ENCODE measurements at regions not wholly inside any gene's neighbourhood (a gene's known extent, or its start where the extent isn't known, plus 50 kb on each side); places are given as distances from the start of the nearest gene placed in this dataset.
"Not testable (repeated sequence)": the region's sequence is repeated elsewhere in the genome, so short reads cannot be mapped to it uniquely, and the experiment has no call there.

DNA sequence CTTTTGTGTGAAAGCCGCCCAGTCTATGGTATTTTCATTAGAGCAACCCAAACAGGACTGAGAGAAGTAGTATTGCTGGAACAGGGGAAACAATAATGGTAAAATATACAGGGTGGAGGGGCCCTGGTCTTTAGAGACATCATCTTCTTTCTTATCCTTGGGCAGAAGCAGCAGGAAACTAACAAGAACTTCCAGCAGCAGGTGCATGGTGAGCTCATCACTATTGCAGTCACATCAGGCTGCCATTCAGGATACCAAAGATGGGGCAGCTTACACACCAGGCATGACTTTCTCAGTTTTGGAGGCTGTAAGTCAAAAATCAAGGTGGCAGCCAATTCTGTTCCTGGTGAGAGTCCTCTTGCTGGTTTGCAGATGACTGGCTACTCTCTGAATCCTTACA lies 478.3 kb upstream of the RUNX1 start:
- H3K27me3 ChIP-seq (ENCODE audit: control insufficient read depth, insufficient read depth, low read length) = no peaks in the 10 kb centered on the region

DNA sequence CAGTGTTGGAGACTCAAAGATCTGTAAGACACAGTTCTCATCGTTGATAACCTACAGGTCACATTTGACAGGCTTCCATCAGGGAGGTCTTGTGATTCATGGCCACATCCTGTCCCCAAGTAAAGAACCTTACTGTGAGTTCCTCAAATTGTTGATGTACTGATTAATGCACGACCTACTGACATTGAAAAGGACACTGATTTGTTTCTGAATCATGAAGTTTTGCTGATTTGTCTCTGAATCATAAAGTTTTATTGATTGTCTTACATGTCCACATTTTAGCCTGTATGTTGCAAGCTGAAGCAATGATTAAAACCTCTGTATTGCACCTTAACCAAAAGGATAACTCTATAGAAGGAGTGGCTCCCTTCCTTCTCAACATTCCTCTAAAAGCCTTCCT lies 476.3 kb upstream of the RUNX1 start:
- no peak overlapping the region for H3K9ac ChIP-seq (ENCODE audit: low read length)
- H3K9me3 ChIP-seq (ENCODE audit: control insufficient read depth, insufficient read depth, low read depth, low read length) = no peaks in the 10 kb centered on the region
- no peak overlapping the region for H3K4me3 ChIP-seq (ENCODE audit: low read depth, low read length)
- no peak overlapping the region for H3K27ac ChIP-seq (ENCODE audit: low read depth, low read length)
- H3K4me1 ChIP-seq (ENCODE audit: control insufficient read depth, insufficient read depth, low read length) = peaks cover 6% of the 10 kb centered on the region
- H3K27me3 ChIP-seq (ENCODE audit: control insufficient read depth, insufficient read depth, low read length) = no peaks in the 10 kb centered on the region
- no peaks in the 10 kb centered on the region for H3K36me3 ChIP-seq (ENCODE audit: control insufficient read depth, insufficient read depth, low read length)

More for the DNA sequence above, 478.3 kb upstream of the RUNX1 start:
- Histone ChIP-seq H3K27ac (ENCODE audit: low read depth, low read length) (no peak overlapping the region), H3K4me1 (ENCODE audit: control insufficient read depth, insufficient read depth, low read length) (no peaks in the 10 kb centered on the region), H3K36me3 (ENCODE audit: control insufficient read depth, insufficient read depth, low read length) (no peaks in the 10 kb centered on the region), H3K9me3 (ENCODE audit: control insufficient read depth, insufficient read depth, low read depth, low read length) (no peaks in the 10 kb centered on the region), H3K9ac (ENCODE audit: low read length) (no peak overlapping the region), H3K4me3 (ENCODE audit: low read depth, low read length) (no peak overlapping the region)

DNA sequence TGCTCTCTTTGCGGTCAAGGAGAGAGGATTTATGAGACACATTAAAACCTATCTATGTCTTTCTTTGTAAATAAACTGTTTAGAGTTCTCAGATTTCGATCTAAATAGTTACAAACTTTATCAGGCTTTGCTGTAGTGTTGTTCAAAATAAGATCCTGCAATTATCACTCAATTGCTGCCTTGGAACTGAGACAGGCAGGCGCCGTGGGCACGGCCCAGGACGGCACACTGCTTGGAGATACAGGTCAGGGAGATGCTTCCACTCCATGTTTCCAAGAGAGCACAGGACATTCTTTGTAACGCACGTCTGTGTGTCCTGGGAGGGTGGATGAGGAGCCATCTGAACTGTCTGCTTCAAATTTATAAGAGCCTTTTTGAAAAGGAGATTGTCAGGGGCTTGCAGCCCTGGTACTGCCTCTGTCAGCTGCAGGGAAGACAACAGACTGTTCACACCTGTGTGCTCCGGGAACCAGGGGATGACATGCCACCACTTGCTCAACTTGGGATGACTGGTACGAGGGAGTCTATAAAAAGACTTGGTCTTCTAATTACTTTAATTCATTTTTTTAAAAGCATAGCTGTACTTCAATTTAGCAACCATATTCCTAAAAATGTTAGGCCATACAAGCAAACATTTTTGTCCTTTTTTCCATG lies 472.9 kb upstream of the RUNX1 start:
- no peaks in the 10 kb centered on the region for H3K36me3 ChIP-seq (ENCODE audit: control insufficient read depth, insufficient read depth, low read length)
- H3K4me1 ChIP-seq (ENCODE audit: control insufficient read depth, insufficient read depth, low read length) = peaks cover 14% of the 10 kb centered on the region
- H3K9ac ChIP-seq (ENCODE audit: low read length) = no peak overlapping the region
- H3K9me3 ChIP-seq (ENCODE audit: control insufficient read depth, insufficient read depth, low read depth, low read length) = no peaks in the 10 kb centered on the region
- H3K4me3 ChIP-seq (ENCODE audit: low read depth, low read length) = no peak overlapping the region
- no peak overlapping the region for H3K27ac ChIP-seq (ENCODE audit: low read depth, low read length)
- no peaks in the 10 kb centered on the region for H3K27me3 ChIP-seq (ENCODE audit: control insufficient read depth, insufficient read depth, low read length)

DNA sequence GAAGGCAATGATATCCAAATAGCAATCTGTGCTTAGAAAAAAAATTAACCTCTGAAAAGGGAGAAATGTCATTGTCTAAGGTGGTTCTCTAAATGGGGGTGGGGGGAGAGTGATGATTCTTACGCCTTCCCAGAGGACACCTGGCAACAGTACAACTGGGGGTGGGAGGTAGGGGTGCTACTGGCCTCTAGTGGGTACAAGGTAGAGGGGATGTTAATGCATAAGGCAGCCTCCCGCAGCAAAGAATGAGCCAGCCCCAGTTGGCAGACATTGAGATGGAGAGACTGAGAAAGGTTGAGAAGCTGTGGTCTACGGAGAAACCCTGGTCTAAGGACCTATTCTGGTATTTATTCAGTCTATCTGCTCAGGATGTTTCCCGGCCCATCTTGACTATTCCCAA lies 472.2 kb upstream of the RUNX1 start:
- no peaks in the 10 kb centered on the region for H3K36me3 ChIP-seq (ENCODE audit: control insufficient read depth, insufficient read depth, low read length)
- no peaks in the 10 kb centered on the region for H3K27me3 ChIP-seq (ENCODE audit: control insufficient read depth, insufficient read depth, low read length)
- H3K27ac ChIP-seq (ENCODE audit: low read depth, low read length) = no peak overlapping the region
- no peak overlapping the region for H3K9ac ChIP-seq (ENCODE audit: low read length)
- no peak overlapping the region for H3K4me3 ChIP-seq (ENCODE audit: low read depth, low read length)
- H3K4me1 ChIP-seq (ENCODE audit: control insufficient read depth, insufficient read depth, low read length) = peaks cover 14% of the 10 kb centered on the region
- H3K9me3 ChIP-seq (ENCODE audit: control insufficient read depth, insufficient read depth, low read depth, low read length) = no peaks in the 10 kb centered on the region

DNA sequence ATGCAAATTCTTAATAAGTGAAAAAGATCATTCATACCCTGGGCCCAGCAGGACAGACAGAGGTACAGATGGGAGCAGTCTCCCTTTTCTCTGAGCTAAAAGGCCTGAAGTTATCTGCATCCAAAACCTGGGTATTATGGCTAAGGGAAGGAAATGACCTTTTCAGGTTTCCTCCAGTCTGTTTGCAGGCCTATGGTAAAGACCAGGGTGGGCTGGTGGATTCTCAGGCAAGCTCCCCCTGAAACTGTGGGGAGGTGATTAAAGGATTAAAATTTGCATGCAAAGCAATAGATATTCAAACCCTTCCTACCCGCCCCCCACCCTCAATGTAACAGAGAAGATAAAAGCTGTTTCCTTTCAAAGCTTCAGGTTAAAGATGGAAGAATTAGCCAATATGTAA lies 471.8 kb upstream of the RUNX1 start:
- peaks cover 14% of the 10 kb centered on the region for H3K4me1 ChIP-seq (ENCODE audit: control insufficient read depth, insufficient read depth, low read length)
- no peaks in the 10 kb centered on the region for H3K27me3 ChIP-seq (ENCODE audit: control insufficient read depth, insufficient read depth, low read length)
- no peak overlapping the region for H3K4me3 ChIP-seq (ENCODE audit: low read depth, low read length)
- H3K9ac ChIP-seq (ENCODE audit: low read length) = no peak overlapping the region
- no peaks in the 10 kb centered on the region for H3K9me3 ChIP-seq (ENCODE audit: control insufficient read depth, insufficient read depth, low read depth, low read length)
- no peaks in the 10 kb centered on the region for H3K36me3 ChIP-seq (ENCODE audit: control insufficient read depth, insufficient read depth, low read length)
- H3K27ac ChIP-seq (ENCODE audit: low read depth, low read length) = no peak overlapping the region

DNA sequence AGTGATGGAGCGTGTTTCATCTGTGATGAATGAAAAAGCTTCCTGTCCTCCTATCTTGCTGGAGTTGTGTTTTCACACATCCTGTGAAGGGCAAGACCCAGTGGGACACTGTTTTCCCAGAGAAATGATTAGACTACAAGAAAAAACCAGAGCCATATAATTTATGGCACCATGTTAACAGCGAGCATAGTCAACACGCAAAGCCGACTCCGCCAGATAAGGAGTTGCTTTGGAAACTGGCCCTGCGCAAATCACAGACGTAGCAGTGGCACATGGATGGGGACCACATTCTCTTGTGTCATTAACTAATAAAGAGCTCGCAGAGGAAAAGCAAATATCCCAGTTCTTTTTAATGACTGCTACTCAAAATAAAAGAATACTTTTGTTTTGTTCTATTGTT lies 471.2 kb upstream of the RUNX1 start:
- no peaks in the 10 kb centered on the region for H3K27me3 ChIP-seq (ENCODE audit: control insufficient read depth, insufficient read depth, low read length)
- H3K9ac ChIP-seq (ENCODE audit: low read length) = no peak overlapping the region
- no peak overlapping the region for H3K4me3 ChIP-seq (ENCODE audit: low read depth, low read length)
- H3K4me1 ChIP-seq (ENCODE audit: control insufficient read depth, insufficient read depth, low read length) = peaks cover 14% of the 10 kb centered on the region
- no peaks in the 10 kb centered on the region for H3K36me3 ChIP-seq (ENCODE audit: control insufficient read depth, insufficient read depth, low read length)
- H3K27ac ChIP-seq (ENCODE audit: low read depth, low read length) = no peak overlapping the region
- H3K9me3 ChIP-seq (ENCODE audit: control insufficient read depth, insufficient read depth, low read depth, low read length) = no peaks in the 10 kb centered on the region

DNA sequence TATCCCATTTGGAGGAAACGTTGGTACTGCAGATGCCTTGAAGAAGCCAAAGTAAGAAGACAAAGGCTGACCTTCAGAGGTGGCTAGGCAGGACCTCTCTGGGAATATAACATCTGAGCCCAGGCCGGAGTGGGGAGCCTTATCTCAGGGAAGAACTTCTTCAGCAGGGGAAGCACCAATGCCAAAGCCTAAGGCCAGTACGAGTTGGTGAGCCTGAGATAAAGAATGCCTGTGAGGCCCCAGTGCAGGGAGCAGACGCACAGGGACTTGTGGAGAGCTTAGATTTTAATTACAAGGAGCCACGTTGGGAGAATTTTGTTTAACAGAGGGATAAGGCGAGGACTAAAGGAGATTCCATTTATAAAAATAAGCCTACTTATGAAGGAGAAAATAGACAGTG lies 468.8 kb upstream of the RUNX1 start:
- no peak overlapping the region for H3K27ac ChIP-seq (ENCODE audit: low read depth, low read length)

DNA sequence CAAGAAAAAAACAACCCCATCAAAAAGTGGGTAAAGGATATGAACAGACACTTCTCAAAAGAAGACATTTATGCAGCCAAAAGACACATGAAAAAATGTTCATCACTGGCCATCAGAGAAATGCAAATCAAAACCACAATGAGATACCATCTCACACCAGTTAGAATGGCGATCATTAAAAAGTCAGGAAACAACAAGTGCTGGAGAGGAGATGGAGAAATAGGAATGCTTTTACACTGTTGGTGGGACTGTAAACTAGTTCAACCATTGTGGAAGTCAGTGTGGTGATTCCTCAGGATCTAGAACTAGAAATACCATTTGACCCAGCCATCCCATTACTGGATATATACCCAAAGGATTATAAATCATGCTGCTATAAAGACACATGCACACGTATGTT lies 467.2 kb upstream of the RUNX1 start:
- not testable (repeated sequence) for H3K9ac ChIP-seq (ENCODE audit: low read length); H3K27me3 ChIP-seq (ENCODE audit: control insufficient read depth, insufficient read depth, low read length); H3K9me3 ChIP-seq (ENCODE audit: control insufficient read depth, insufficient read depth, low read depth, low read length); H3K36me3 ChIP-seq (ENCODE audit: control insufficient read depth, insufficient read depth, low read length); H3K27ac ChIP-seq (ENCODE audit: low read depth, low read length); H3K4me3 ChIP-seq (ENCODE audit: low read depth, low read length)
- peaks cover 12% of the 10 kb centered on the region for H3K4me1 ChIP-seq (ENCODE audit: control insufficient read depth, insufficient read depth, low read length)

More for the DNA sequence above, 468.8 kb upstream of the RUNX1 start:
- H3K9me3 ChIP-seq (ENCODE audit: control insufficient read depth, insufficient read depth, low read depth, low read length) = no peaks in the 10 kb centered on the region
- no peaks in the 10 kb centered on the region for H3K27me3 ChIP-seq (ENCODE audit: control insufficient read depth, insufficient read depth, low read length)
- no peaks in the 10 kb centered on the region for H3K36me3 ChIP-seq (ENCODE audit: control insufficient read depth, insufficient read depth, low read length)
- no peak overlapping the region for H3K4me3 ChIP-seq (ENCODE audit: low read depth, low read length)
- no peak overlapping the region for H3K9ac ChIP-seq (ENCODE audit: low read length)
- H3K4me1 ChIP-seq (ENCODE audit: control insufficient read depth, insufficient read depth, low read length) = peaks cover 14% of the 10 kb centered on the region

DNA sequence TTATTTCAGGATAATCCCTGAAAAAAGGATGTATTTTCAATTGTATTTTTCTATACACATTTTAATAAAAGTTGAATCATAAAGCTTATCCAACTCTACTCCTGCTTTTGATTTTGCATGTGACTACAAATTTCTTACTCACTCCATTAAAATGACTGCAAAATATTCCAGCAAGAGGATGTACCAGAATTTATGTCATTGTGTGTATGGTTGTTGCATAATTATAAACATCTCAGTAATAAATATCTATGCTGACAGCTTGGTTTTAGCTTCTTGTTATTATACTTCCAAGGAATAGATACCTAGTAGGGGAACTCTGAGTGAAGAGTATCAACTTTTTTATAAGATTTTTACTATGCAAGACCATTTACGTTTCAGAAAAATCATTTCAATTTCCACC lies 463.2 kb upstream of the RUNX1 start:
- H3K4me3 ChIP-seq (ENCODE audit: low read depth, low read length) = no peak overlapping the region
- H3K9me3 ChIP-seq (ENCODE audit: control insufficient read depth, insufficient read depth, low read depth, low read length) = no peaks in the 10 kb centered on the region
- H3K36me3 ChIP-seq (ENCODE audit: control insufficient read depth, insufficient read depth, low read length) = no peaks in the 10 kb centered on the region
- H3K27me3 ChIP-seq (ENCODE audit: control insufficient read depth, insufficient read depth, low read length) = no peaks in the 10 kb centered on the region
- peaks cover 14% of the 10 kb centered on the region for H3K4me1 ChIP-seq (ENCODE audit: control insufficient read depth, insufficient read depth, low read length)
- no peak overlapping the region for H3K9ac ChIP-seq (ENCODE audit: low read length)
- no peak overlapping the region for H3K27ac ChIP-seq (ENCODE audit: low read depth, low read length)

DNA sequence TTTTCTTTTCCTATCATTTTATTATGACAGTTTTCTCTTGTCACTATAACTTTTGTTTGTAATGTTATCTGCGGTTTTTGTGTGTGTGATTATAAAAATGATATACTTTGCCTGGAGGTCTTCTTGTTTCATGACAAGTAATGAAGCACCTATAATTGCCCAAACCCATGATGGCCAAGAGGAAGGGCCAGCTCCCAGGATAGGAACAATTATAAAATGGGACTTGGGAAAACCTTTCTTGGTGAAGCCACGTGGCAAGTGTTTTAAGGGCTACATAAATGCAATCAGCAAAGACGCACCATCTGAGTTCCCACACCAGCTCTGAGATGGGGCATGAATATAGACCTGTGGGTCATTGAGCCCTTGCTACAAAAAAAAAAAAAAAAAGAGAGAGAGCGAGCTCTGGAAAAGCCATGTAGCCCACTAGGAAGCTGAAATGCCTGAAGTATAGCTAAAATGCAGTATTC lies 462.6 kb upstream of the RUNX1 start:
- H3K27ac ChIP-seq (ENCODE audit: low read depth, low read length) = no peak overlapping the region
- no peak overlapping the region for H3K4me3 ChIP-seq (ENCODE audit: low read depth, low read length)
- peaks cover 20% of the 10 kb centered on the region for H3K4me1 ChIP-seq (ENCODE audit: control insufficient read depth, insufficient read depth, low read length)
- no peaks in the 10 kb centered on the region for H3K27me3 ChIP-seq (ENCODE audit: control insufficient read depth, insufficient read depth, low read length)
- H3K9ac ChIP-seq (ENCODE audit: low read length) = no peak overlapping the region
- H3K9me3 ChIP-seq (ENCODE audit: control insufficient read depth, insufficient read depth, low read depth, low read length) = no peaks in the 10 kb centered on the region
- no peaks in the 10 kb centered on the region for H3K36me3 ChIP-seq (ENCODE audit: control insufficient read depth, insufficient read depth, low read length)

DNA sequence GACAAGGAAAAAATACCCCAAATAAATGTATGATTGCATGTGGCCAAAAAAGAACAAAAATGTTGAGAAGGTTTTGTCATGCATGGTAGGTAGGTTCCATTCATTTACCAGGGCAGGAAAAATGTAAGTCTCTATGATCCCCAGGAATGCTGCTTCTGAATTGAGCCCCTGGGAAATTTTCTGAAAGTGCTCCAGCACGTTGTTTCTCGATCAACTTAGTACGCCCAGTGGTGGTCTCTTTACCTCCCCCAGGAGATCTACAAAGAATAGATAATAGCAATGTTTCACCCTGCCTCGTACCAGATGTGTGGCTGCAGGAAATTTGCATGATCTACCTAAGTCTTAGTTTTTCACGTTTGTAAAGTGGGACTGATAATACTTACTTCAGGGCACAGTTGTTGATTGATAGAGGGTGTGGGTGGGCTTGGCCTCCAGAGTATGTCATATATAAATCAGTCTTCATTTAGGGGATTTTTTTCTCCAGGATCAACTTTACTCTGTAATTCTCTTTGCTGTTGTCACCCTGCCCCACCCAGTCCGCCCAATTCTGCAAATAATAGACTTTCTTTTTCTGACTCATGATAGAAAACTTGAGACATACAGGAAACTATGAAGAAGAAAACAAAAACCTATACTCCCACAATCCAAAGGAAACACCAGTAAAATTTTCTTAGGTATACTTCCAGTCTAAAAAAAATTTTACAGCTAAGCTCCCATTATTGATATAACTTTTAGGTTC lies 462.0 kb upstream of the RUNX1 start:
- H3K9ac ChIP-seq (ENCODE audit: low read length) = no peak overlapping the region

More for the DNA sequence above, 462.0 kb upstream of the RUNX1 start:
- peaks cover 26% of the 10 kb centered on the region for H3K4me1 ChIP-seq (ENCODE audit: control insufficient read depth, insufficient read depth, low read length)
- no peak overlapping the region for H3K4me3 ChIP-seq (ENCODE audit: low read depth, low read length)
- H3K27me3 ChIP-seq (ENCODE audit: control insufficient read depth, insufficient read depth, low read length) = no peaks in the 10 kb centered on the region
- H3K27ac ChIP-seq (ENCODE audit: low read depth, low read length) = no peak overlapping the region
- no peaks in the 10 kb centered on the region for H3K36me3 ChIP-seq (ENCODE audit: control insufficient read depth, insufficient read depth, low read length)
- H3K9me3 ChIP-seq (ENCODE audit: control insufficient read depth, insufficient read depth, low read depth, low read length) = no peaks in the 10 kb centered on the region
